Activated naive CD4-positive, alpha-beta T cell treated with anti-CD3 and anti-CD28 coated beads, Interleukin-2, amount 10 ng/mL, durations not matched to agents 7 days and 5 days (primary cell): ENCODE measurements at regions not wholly inside any gene's neighbourhood (a gene's known extent, or its start where the extent isn't known, plus 50 kb on each side); places are given as distances from the start of the nearest gene placed in this dataset.

Experiments
- CTCF ChIA-PET: fragments of 350-600 bp; sonication (Branson Sonifier 250); formaldehyde crosslinking; loops from one replicate; lab custom pipeline; 2021; ENCODE audit warnings: antibody characterized with exemption; lab: Charles Lee
- DNase-seq: peaks from one replicate; pipeline ENCODE4 v3.0.0-alpha.2; 2020
- H3K27ac Mint-ChIP-seq: one replicate; pipeline ENCODE4 v1.8.0; 2021; ENCODE audit warnings: mild to moderate bottlenecking, moderate library complexity, mixed read lengths
- H3K27me3 Mint-ChIP-seq: one replicate; pipeline ENCODE4 v1.8.0; 2021; ENCODE audit warnings: mild to moderate bottlenecking, mixed read lengths
- H3K36me3 Mint-ChIP-seq: one replicate; pipeline ENCODE4 v1.8.0; 2021; ENCODE audit warnings: mixed read lengths
- H3K4me1 Mint-ChIP-seq: one replicate; pipeline ENCODE4 v1.8.0; 2021; ENCODE audit warnings: mixed read lengths
- H3K4me3 Mint-ChIP-seq: one replicate; pipeline ENCODE4 v1.8.0; 2021; ENCODE audit warnings: mild to moderate bottlenecking, moderate library complexity, mixed read lengths
- H3K9me3 Mint-ChIP-seq: one replicate; pipeline ENCODE4 v1.8.0; 2021; ENCODE audit warnings: mixed read lengths

GRCh38 chr2:192292478-192292877 lies 97.7 kb upstream of the TMEFF2 start:
- Mint-ChIP-seq H3K9me3 (no peaks in the 10 kb centered on the region), H3K36me3 (no peaks in the 10 kb centered on the region), H3K27ac (no peak overlapping the region), H3K4me3 (no peak overlapping the region), H3K27me3 (no peaks in the 10 kb centered on the region), H3K4me1 (no peaks in the 10 kb centered on the region)
- CTCF ChIA-PET: no interaction called here
- DNase-seq: no peak

GRCh38 chr2:192288295-192288694 lies 93.6 kb upstream of the TMEFF2 start:
- CTCF ChIA-PET: no interaction called here
- H3K4me3 Mint-ChIP-seq: no peak overlapping the region
- H3K9me3 Mint-ChIP-seq: no peaks in the 10 kb centered on the region
- no peaks in the 10 kb centered on the region for H3K27me3 Mint-ChIP-seq
- H3K4me1 Mint-ChIP-seq: no peaks in the 10 kb centered on the region
- H3K27ac Mint-ChIP-seq: no peak overlapping the region
- DNase-seq: no peak
- no peaks in the 10 kb centered on the region for H3K36me3 Mint-ChIP-seq

- Mint-ChIP-seq H3K27ac (no peak overlapping the region), H3K27me3 (no peaks in the 10 kb centered on the region), H3K36me3 (no peaks in the 10 kb centered on the region), H3K4me3 (no peak overlapping the region), H3K9me3 (no peaks in the 10 kb centered on the region), H3K4me1 (no peaks in the 10 kb centered on the region)
- no peak for DNase-seq
- CTCF ChIA-PET: interaction anchor here (0.6 kb wide), 1 partner anchor 35 kb away, joined by 3 read pairs; no protein-coding TSS in a partner anchor
Observed at GRCh38 chr2:192286093-192286701, 91.5 kb upstream of the TMEFF2 start.

- CTCF ChIA-PET: interaction anchor here (0.7 kb wide), 1 partner anchor 248 kb away, joined by 4 read pairs; no protein-coding TSS in a partner anchor
- no peak overlapping the region for H3K4me3 Mint-ChIP-seq
- no peaks in the 10 kb centered on the region for H3K27me3 Mint-ChIP-seq
- H3K4me1 Mint-ChIP-seq: no peaks in the 10 kb centered on the region
- no peak overlapping the region for H3K27ac Mint-ChIP-seq
- no peaks in the 10 kb centered on the region for H3K9me3 Mint-ChIP-seq
- DNase-seq: no peak
- H3K36me3 Mint-ChIP-seq: no peaks in the 10 kb centered on the region
Observed at GRCh38 chr2:192283450-192283849, 88.7 kb upstream of the TMEFF2 start.

GRCh38 chr2:192278701-192279100 lies 84.0 kb upstream of the TMEFF2 start:
- CTCF ChIA-PET: no interaction called here
- DNase-seq: no peak
- Mint-ChIP-seq H3K9me3 (peaks cover 3% of the 10 kb centered on the region), H3K36me3 (no peaks in the 10 kb centered on the region), H3K27me3 (no peaks in the 10 kb centered on the region), H3K27ac (no peak overlapping the region), H3K4me3 (no peak overlapping the region), H3K4me1 (no peaks in the 10 kb centered on the region)

GRCh38 chr2:192277494-192278109 lies 82.9 kb upstream of the TMEFF2 start:
- Mint-ChIP-seq H3K4me3 (no peak overlapping the region), H3K4me1 (no peaks in the 10 kb centered on the region), H3K36me3 (no peaks in the 10 kb centered on the region), H3K27me3 (no peaks in the 10 kb centered on the region), H3K9me3 (peaks cover 3% of the 10 kb centered on the region), H3K27ac (no peak overlapping the region)
- CTCF ChIA-PET: no interaction called here
- DNase-seq: no peak

- CTCF ChIA-PET: no interaction called here
- H3K4me3 Mint-ChIP-seq: no peak overlapping the region
- no peaks in the 10 kb centered on the region for H3K4me1 Mint-ChIP-seq
- no peaks in the 10 kb centered on the region for H3K27me3 Mint-ChIP-seq
- H3K36me3 Mint-ChIP-seq: no peaks in the 10 kb centered on the region
- peaks cover 3% of the 10 kb centered on the region for H3K9me3 Mint-ChIP-seq
- no peak for DNase-seq
- no peak overlapping the region for H3K27ac Mint-ChIP-seq
Observed at GRCh38 chr2:192275632-192276031, 80.9 kb upstream of the TMEFF2 start.

- DNase-seq: no peak
- Mint-ChIP-seq H3K36me3 (no peaks in the 10 kb centered on the region), H3K9me3 (no peaks in the 10 kb centered on the region), H3K4me3 (no peak overlapping the region), H3K4me1 (no peaks in the 10 kb centered on the region), H3K27me3 (no peaks in the 10 kb centered on the region), H3K27ac (no peak overlapping the region)
- CTCF ChIA-PET: no interaction called here
Observed at GRCh38 chr2:192267484-192267883, 72.8 kb upstream of the TMEFF2 start.

GRCh38 chr2:192265751-192266150 lies 71.0 kb upstream of the TMEFF2 start:
- Mint-ChIP-seq H3K27me3 (no peaks in the 10 kb centered on the region), H3K9me3 (no peaks in the 10 kb centered on the region), H3K4me1 (no peaks in the 10 kb centered on the region), H3K36me3 (no peaks in the 10 kb centered on the region), H3K4me3 (no peak overlapping the region), H3K27ac (no peak overlapping the region)
- DNase-seq: no peak
- CTCF ChIA-PET: no interaction called here

- Mint-ChIP-seq H3K36me3 (no peaks in the 10 kb centered on the region), H3K9me3 (no peaks in the 10 kb centered on the region), H3K4me3 (no peak overlapping the region), H3K27me3 (no peaks in the 10 kb centered on the region), H3K27ac (no peak overlapping the region), H3K4me1 (no peaks in the 10 kb centered on the region)
- DNase-seq: no peak
- CTCF ChIA-PET: no interaction called here
Observed at GRCh38 chr2:192254444-192254843, 59.7 kb upstream of the TMEFF2 start.

GRCh38 chr2:192253692-192254091 lies 59.0 kb upstream of the TMEFF2 start:
- CTCF ChIA-PET: no interaction called here
- Mint-ChIP-seq H3K27ac (no peak overlapping the region), H3K4me1 (no peaks in the 10 kb centered on the region), H3K9me3 (no peaks in the 10 kb centered on the region), H3K27me3 (no peaks in the 10 kb centered on the region), H3K4me3 (no peak overlapping the region), H3K36me3 (no peaks in the 10 kb centered on the region)
- DNase-seq: no peak

- CTCF ChIA-PET: interaction anchor here (0.7 kb wide), 1 partner anchor 35 kb away, joined by 3 read pairs; no protein-coding TSS in a partner anchor
- H3K36me3 Mint-ChIP-seq: no peaks in the 10 kb centered on the region
- H3K27ac Mint-ChIP-seq: no peak overlapping the region
- no peaks in the 10 kb centered on the region for H3K27me3 Mint-ChIP-seq
- no peaks in the 10 kb centered on the region for H3K4me1 Mint-ChIP-seq
- DNase-seq: no peak
- no peak overlapping the region for H3K4me3 Mint-ChIP-seq
- no peaks in the 10 kb centered on the region for H3K9me3 Mint-ChIP-seq
Observed at GRCh38 chr2:192250961-192251360, 56.2 kb upstream of the TMEFF2 start.

GRCh38 chr2:192247456-192247855 lies 52.7 kb upstream of the TMEFF2 start:
- no peak overlapping the region for H3K4me3 Mint-ChIP-seq
- no peaks in the 10 kb centered on the region for H3K27me3 Mint-ChIP-seq
- no peak overlapping the region for H3K27ac Mint-ChIP-seq
- H3K4me1 Mint-ChIP-seq: no peaks in the 10 kb centered on the region
- H3K9me3 Mint-ChIP-seq: no peaks in the 10 kb centered on the region
- no peaks in the 10 kb centered on the region for H3K36me3 Mint-ChIP-seq
- DNase-seq: no peak
- CTCF ChIA-PET: no interaction called here

GRCh38 chr2:192246297-192246696 lies 51.6 kb upstream of the TMEFF2 start:
- CTCF ChIA-PET: no interaction called here
- Mint-ChIP-seq H3K9me3 (no peaks in the 10 kb centered on the region), H3K27ac (no peak overlapping the region), H3K4me1 (no peaks in the 10 kb centered on the region), H3K4me3 (no peak overlapping the region), H3K27me3 (no peaks in the 10 kb centered on the region), H3K36me3 (no peaks in the 10 kb centered on the region)
- DNase-seq: no peak

- DNase-seq: no peak
- Mint-ChIP-seq H3K9me3 (no peaks in the 10 kb centered on the region), H3K27me3 (no peaks in the 10 kb centered on the region), H3K36me3 (no peaks in the 10 kb centered on the region), H3K4me3 (no peak overlapping the region), H3K4me1 (no peaks in the 10 kb centered on the region), H3K27ac (no peak overlapping the region)
- CTCF ChIA-PET: no interaction called here
Observed at GRCh38 chr2:192245329-192245728, 50.6 kb upstream of the TMEFF2 start.
